BLaER1 (cell line): ENCODE measurements at regions not wholly inside any gene's neighbourhood (a gene's known extent, or its start where the extent isn't known, plus 50 kb on each side); places are given as distances from the start of the nearest gene placed in this dataset.
A peak's percentile ranks its signal among the peaks of the same experiment; 100 is the strongest.

Experiments used
- H3K27ac ChIP-seq: shearing (Covaris generic); formaldehyde crosslinking; 2 replicates; pipeline ENCODE4 v1.8.1; 2022
- H3K27me3 ChIP-seq: shearing (Covaris generic); formaldehyde crosslinking; 2 replicates; pipeline ENCODE4 v1.8.1; 2022
- H3K36me3 ChIP-seq: shearing (Covaris generic); formaldehyde crosslinking; 2 replicates; pipeline ENCODE4 v1.8.1; 2022
- H3K4me1 ChIP-seq: shearing (Covaris generic); formaldehyde crosslinking; 2 replicates; pipeline ENCODE4 v1.8.1; 2022
- H3K4me2 ChIP-seq: shearing (Covaris generic); formaldehyde crosslinking; 2 replicates; pipeline ENCODE4 v1.8.1; 2022
- H3K4me3 ChIP-seq: shearing (Covaris generic); formaldehyde crosslinking; 2 replicates; pipeline ENCODE4 v1.8.1; 2022
- H3K9ac ChIP-seq: shearing (Covaris generic); formaldehyde crosslinking; 2 replicates; pipeline ENCODE4 v1.8.1; 2022
- H3K9me3 ChIP-seq: shearing (Covaris generic); formaldehyde crosslinking; 2 replicates; pipeline ENCODE4 v1.8.1; 2022
- H4K20me1 ChIP-seq: shearing (Covaris generic); formaldehyde crosslinking; 2 replicates; pipeline ENCODE4 v1.8.1; 2022
- Cebpa-rat ChIP-seq: shearing (Covaris generic); IDR thresholded peaks from 2 replicates; pipeline ENCODE4 v1.8.1; 2022

GRCh38 chr5:54615381-54615780 lies 97.8 kb downstream of the SNX18 start:
- H3K9ac ChIP-seq: no peak overlapping the region
- H3K4me2 ChIP-seq: no peak overlapping the region
- H3K27ac ChIP-seq: no peak overlapping the region
- no peaks in the 10 kb centered on the region for H3K9me3 ChIP-seq
- no peaks in the 10 kb centered on the region for H3K27me3 ChIP-seq
- H3K4me3 ChIP-seq: no peak overlapping the region
- H4K20me1 ChIP-seq: no peaks in the 10 kb centered on the region
- H3K4me1 ChIP-seq: peaks cover 21% of the 10 kb centered on the region
- TF ChIP-seq Cebpa-rat: no peak
- no peaks in the 10 kb centered on the region for H3K36me3 ChIP-seq

- H3K4me3 ChIP-seq: no peak overlapping the region
- peaks cover 32% of the 10 kb centered on the region for H3K4me1 ChIP-seq
- no peak overlapping the region for H3K27ac ChIP-seq
- no peak overlapping the region for H3K4me2 ChIP-seq
- H3K9me3 ChIP-seq: no peaks in the 10 kb centered on the region; the same call in 1 of the 2 replicates
- H3K9ac ChIP-seq: no peak overlapping the region
- no peak for TF ChIP-seq Cebpa-rat
- H4K20me1 ChIP-seq: no peaks in the 10 kb centered on the region
- H3K27me3 ChIP-seq: no peaks in the 10 kb centered on the region
- no peaks in the 10 kb centered on the region for H3K36me3 ChIP-seq
Observed at GRCh38 chr5:54612711-54613110, 95.2 kb downstream of the SNX18 start.

GRCh38 chr5:54611290-54611951 lies 93.9 kb downstream of the SNX18 start:
- H3K9me3 ChIP-seq: no peaks in the 10 kb centered on the region; the same call in 1 of the 2 replicates
- H3K4me1 ChIP-seq: peaks cover 32% of the 10 kb centered on the region
- no peak for TF ChIP-seq Cebpa-rat
- peak overlapping the region; percentile 76 for H3K4me2 ChIP-seq
- no peaks in the 10 kb centered on the region for H3K27me3 ChIP-seq
- H3K36me3 ChIP-seq: no peaks in the 10 kb centered on the region
- H4K20me1 ChIP-seq: no peaks in the 10 kb centered on the region
- H3K4me3 ChIP-seq: no peak overlapping the region
- no peak overlapping the region for H3K9ac ChIP-seq
- H3K27ac ChIP-seq: no peak overlapping the region

DNA sequence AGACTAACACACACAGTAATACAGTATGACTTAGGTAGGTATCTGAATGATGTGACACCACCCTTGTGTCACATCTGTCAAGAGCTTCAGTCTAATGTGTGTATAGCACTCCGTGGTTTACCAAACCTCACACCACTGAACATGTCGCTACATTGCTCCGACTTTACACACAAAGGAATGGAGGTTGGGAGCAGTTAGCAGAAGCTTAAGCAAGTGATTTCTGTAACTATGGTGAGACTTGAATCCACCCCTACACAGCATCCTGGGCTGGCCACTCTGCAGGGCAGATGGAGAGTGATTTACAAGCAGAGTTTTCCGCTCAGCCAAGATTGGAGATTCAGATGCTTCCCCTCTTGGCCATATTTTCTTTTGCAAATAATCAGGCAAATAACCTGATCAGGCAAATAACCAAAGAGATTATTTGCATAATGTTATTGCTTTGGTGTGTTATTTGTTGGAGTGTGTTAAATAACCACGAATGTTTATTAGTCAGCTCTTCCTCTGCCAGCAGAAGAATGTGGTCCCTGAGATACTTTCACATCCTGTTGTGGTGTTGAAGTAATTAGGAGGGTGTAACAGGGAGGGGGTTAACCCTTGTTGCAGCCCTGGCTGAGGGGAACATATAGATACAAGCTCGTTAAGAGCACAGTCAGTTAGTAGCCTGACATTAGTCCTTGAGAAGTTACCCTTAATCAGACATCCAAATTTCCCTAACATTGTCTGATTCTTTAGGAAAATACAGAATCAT lies 92.8 kb downstream of the SNX18 start:
- Histone ChIP-seq H3K9me3 (no peaks in the 10 kb centered on the region; the same call in 1 of the 2 replicates), H3K36me3 (no peaks in the 10 kb centered on the region), H3K9ac (no peak overlapping the region), H3K4me3 (no peak overlapping the region), H3K4me1 (peaks cover 32% of the 10 kb centered on the region), H3K4me2 (peak overlapping the region; percentile 76), H4K20me1 (no peaks in the 10 kb centered on the region), H3K27ac (no peak overlapping the region), H3K27me3 (no peaks in the 10 kb centered on the region)
- TF ChIP-seq Cebpa-rat: no peak

- H3K27me3 ChIP-seq: no peaks in the 10 kb centered on the region
- TF ChIP-seq Cebpa-rat: no peak
- no peak overlapping the region for H3K27ac ChIP-seq
- no peak overlapping the region for H3K9ac ChIP-seq
- no peaks in the 10 kb centered on the region; the same call in 1 of the 2 replicates for H3K9me3 ChIP-seq
- no peaks in the 10 kb centered on the region for H4K20me1 ChIP-seq
- peaks cover 27% of the 10 kb centered on the region for H3K4me1 ChIP-seq
- H3K36me3 ChIP-seq: no peaks in the 10 kb centered on the region
- H3K4me3 ChIP-seq: no peak overlapping the region
- H3K4me2 ChIP-seq: no peak overlapping the region
Observed at GRCh38 chr5:54608423-54609085, 91.0 kb downstream of the SNX18 start.

- Histone ChIP-seq H3K9me3 (no peaks in the 10 kb centered on the region; the same call in 1 of the 2 replicates), H4K20me1 (no peaks in the 10 kb centered on the region), H3K4me3 (no peak overlapping the region), H3K4me2 (no peak overlapping the region), H3K9ac (no peak overlapping the region), H3K4me1 (peaks cover 27% of the 10 kb centered on the region), H3K27me3 (no peaks in the 10 kb centered on the region), H3K27ac (no peak overlapping the region), H3K36me3 (no peaks in the 10 kb centered on the region)
- TF ChIP-seq Cebpa-rat: no peak
Observed at GRCh38 chr5:54607006-54607405, 89.4 kb downstream of the SNX18 start.

- Histone ChIP-seq H3K9ac (no peak overlapping the region), H3K4me3 (no peak overlapping the region), H3K27ac (no peak overlapping the region), H3K4me1 (no peaks in the 10 kb centered on the region), H3K36me3 (no peaks in the 10 kb centered on the region), H4K20me1 (no peaks in the 10 kb centered on the region), H3K4me2 (no peak overlapping the region), H3K27me3 (no peaks in the 10 kb centered on the region), H3K9me3 (peaks cover 3% of the 10 kb centered on the region; the same call in 1 of the 2 replicates)
- TF ChIP-seq Cebpa-rat: no peak
Observed at GRCh38 chr5:54603372-54603771, 85.8 kb downstream of the SNX18 start.

- Histone ChIP-seq H3K4me3 (no peak overlapping the region), H3K9me3 (peaks cover 9% of the 10 kb centered on the region), H3K4me1 (no peaks in the 10 kb centered on the region), H3K27ac (no peak overlapping the region), H3K4me2 (no peak overlapping the region), H3K9ac (no peak overlapping the region), H3K27me3 (no peaks in the 10 kb centered on the region), H4K20me1 (no peaks in the 10 kb centered on the region), H3K36me3 (no peaks in the 10 kb centered on the region)
- TF ChIP-seq Cebpa-rat: no peak
Observed at GRCh38 chr5:54602475-54602874, 84.9 kb downstream of the SNX18 start.

- Histone ChIP-seq H3K4me2 (no peak overlapping the region), H3K9me3 (peaks cover 14% of the 10 kb centered on the region), H3K36me3 (no peaks in the 10 kb centered on the region), H3K27me3 (no peaks in the 10 kb centered on the region), H3K27ac (no peak overlapping the region), H3K9ac (no peak overlapping the region), H3K4me3 (no peak overlapping the region), H4K20me1 (no peaks in the 10 kb centered on the region), H3K4me1 (no peaks in the 10 kb centered on the region)
- no peak for TF ChIP-seq Cebpa-rat
Observed at GRCh38 chr5:54601411-54602230, 84.1 kb downstream of the SNX18 start.
